ENCODE measurements at regions not wholly inside any gene's neighbourhood (a gene's known extent, or its start where the extent isn't known, plus 50 kb on each side); places are given as distances from the start of the nearest gene placed in this dataset.

GRCh38 chr5:125150041-125150669 is 403.7 kb upstream of the ZNF608 start:
- H3K36me3 ChIP-seq (ENCODE audit: control insufficient read depth in 2 of 2, insufficient read depth in 2 of 2, low read length in 1 of 2): no peaks in the 10 kb centered on the region
- ChIA-PET RAD21 (ENCODE audit: unreplicated experiment) (no interaction called here), POLR2A (no interaction called here), SMC1A (ENCODE audit: uncharacterized antibody, unreplicated experiment) (interaction anchor here (1.6 kb wide), 1 partner anchor 194 kb away, joined by 4 read pairs; no protein-coding TSS in a partner anchor), CTCF (interaction anchor here (0.6 kb wide), 1 partner anchor 1779 kb away, joined by 3 read pairs; no protein-coding TSS in a partner anchor)
- FAIRE-seq (no peak), DNase-seq (ENCODE audit: low read depth, low spot score) (no peak), ATAC-seq (no peak)
- 3% methylated on average over 3 of the region's 3 CpGs for WGBS (ENCODE audit: insufficient coverage, insufficient replicate concordance, low lambda C conversion rate, missing lambda C conversion rate)
- H3K9ac ChIP-seq (ENCODE audit: control insufficient read depth, insufficient read depth, low read length): no peak overlapping the region
- BruUV-seq (replicated peaks): no TSS peak
- no peak for TF ChIP-seq GABPA (IDR thresholded peaks at IDR 0.05; ENCODE audit: low read depth)
- H3K4me2 ChIP-seq (ENCODE audit: control insufficient read depth, insufficient read depth): no peak overlapping the region
- no peaks in the 10 kb centered on the region for H4K20me1 ChIP-seq (ENCODE audit: control insufficient read depth, insufficient read depth)
- H2AFZ ChIP-seq (ENCODE audit: control insufficient read depth, low read depth, low read length): no peak overlapping the region
- H3K27ac ChIP-seq (ENCODE audit: control insufficient read depth, insufficient read depth): no peak overlapping the region
- in situ Hi-C loops (cut with MboI) (no loop called here), intact Hi-C loops (cut with micrococcal nuclease; ENCODE audit: unreplicated experiment) (no loop called here)
- no peaks in the 10 kb centered on the region for H3K4me1 ChIP-seq (ENCODE audit: control insufficient read depth, insufficient read depth, low read length)
- H3K9me3 ChIP-seq (replicated peaks; ENCODE audit: control insufficient read depth, insufficient read depth, low read length): no peaks in the 10 kb centered on the region
- H3K4me3 ChIP-seq: no peak overlapping the region
- H3K27me3 ChIP-seq (replicated peaks in 1 of 2; ENCODE audit: control insufficient read depth in 2 of 2, insufficient read depth in 2 of 2, low read length in 1 of 2): peaks cover 0 to 5% of the 10 kb centered on the region in 2 experiments; a peak in 1 of 4 replicates
- no peaks in the 10 kb centered on the region for H3K79me2 ChIP-seq (ENCODE audit: control insufficient read depth, insufficient read depth, low read length)

DNA sequence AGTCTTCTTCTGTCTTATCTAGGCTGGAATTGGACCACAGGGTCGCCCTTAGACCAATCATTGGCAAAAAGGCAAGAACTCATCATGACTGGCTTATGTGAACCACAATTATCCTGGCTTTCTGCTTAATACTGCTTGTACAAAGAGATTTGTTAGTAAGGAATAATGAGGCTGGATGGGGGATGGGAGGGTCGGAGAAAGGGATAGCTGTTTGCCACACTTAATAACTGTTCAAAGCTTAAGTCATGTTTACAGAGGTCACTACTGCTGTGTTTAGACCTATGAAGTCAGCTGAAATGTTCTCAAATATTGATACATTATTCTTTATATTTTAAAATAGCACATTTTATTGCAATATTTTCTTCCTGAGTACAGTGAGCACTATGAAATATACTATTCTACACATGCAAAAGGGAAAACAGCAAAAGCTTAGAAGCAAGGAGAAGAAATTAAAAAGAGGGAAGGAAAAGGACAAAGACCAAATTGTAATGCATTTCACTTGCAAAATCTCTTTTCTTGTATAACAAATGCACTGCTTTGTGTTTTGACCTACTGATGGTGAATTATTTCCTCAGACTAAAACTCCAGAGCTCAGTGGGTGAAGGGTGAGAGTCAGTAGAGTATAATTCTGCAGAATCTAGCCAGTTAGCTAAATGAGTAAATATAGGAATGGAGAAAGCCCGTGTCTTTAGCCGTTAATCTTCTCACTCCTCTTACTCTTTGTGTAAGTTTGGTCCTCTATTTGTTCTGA is 404.9 kb upstream of the ZNF608 start:
- Histone ChIP-seq H3K9me3 (replicated peaks; ENCODE audit: control insufficient read depth, insufficient read depth, low read length) (no peaks in the 10 kb centered on the region), H3K9ac (ENCODE audit: control insufficient read depth, insufficient read depth, low read length) (no peak overlapping the region), H4K20me1 (ENCODE audit: control insufficient read depth, insufficient read depth) (no peaks in the 10 kb centered on the region), H3K79me2 (ENCODE audit: control insufficient read depth, insufficient read depth, low read length) (no peaks in the 10 kb centered on the region), H3K27ac (ENCODE audit: control insufficient read depth, insufficient read depth) (no peak overlapping the region), H3K4me2 (ENCODE audit: control insufficient read depth, insufficient read depth) (no peak overlapping the region), H2AFZ (ENCODE audit: control insufficient read depth, low read depth, low read length) (no peak overlapping the region), H3K27me3 (replicated peaks in 1 of 2; ENCODE audit: control insufficient read depth in 2 of 2, insufficient read depth in 2 of 2, low read length in 1 of 2) (peaks cover 0 to 5% of the 10 kb centered on the region in 2 experiments; a peak in 1 of 4 replicates), H3K4me1 (ENCODE audit: control insufficient read depth, insufficient read depth, low read length) (no peaks in the 10 kb centered on the region), H3K4me3 (no peak overlapping the region), H3K36me3 (ENCODE audit: control insufficient read depth in 2 of 2, insufficient read depth in 2 of 2, low read length in 1 of 2) (no peaks in the 10 kb centered on the region)
- SMC1A ChIA-PET (ENCODE audit: uncharacterized antibody, unreplicated experiment): interaction anchor here (0.7 kb wide), 1 partner anchor 22 kb away, joined by 3 read pairs; no protein-coding TSS in a partner anchor
- no peak for DNase-seq (ENCODE audit: low read depth, low spot score)
- FAIRE-seq: no peak
- RAD21 ChIA-PET (ENCODE audit: unreplicated experiment): no interaction called here
- intact Hi-C loops (cut with micrococcal nuclease; ENCODE audit: unreplicated experiment): no loop called here
- POLR2A ChIA-PET: no interaction called here
- ATAC-seq: no peak
- in situ Hi-C loops (cut with MboI): no loop called here
- CTCF ChIA-PET: no interaction called here
- WGBS (ENCODE audit: insufficient coverage, insufficient replicate concordance, low lambda C conversion rate, missing lambda C conversion rate): 19% methylated on average over 4 of the region's 4 CpGs
- no TSS peak for BruUV-seq (replicated peaks)
- TF ChIP-seq BRCA1 (IDR thresholded peaks at IDR 0.05; ENCODE audit: low read depth, low read length) (no peak), TCF3 (IDR thresholded peaks at IDR 0.05; ENCODE audit: borderline replicate concordance, insufficient read depth, low read depth, low read length) (no peak), ZBTB4 (CRISPR knock-in tag; IDR thresholded peaks at IDR 0.05) (no peak), GATAD2B (conservative IDR thresholded peaks at IDR 0.05; ENCODE audit: low read depth) (no peak), ELK1 (IDR thresholded peaks at IDR 0.05; ENCODE audit: low read depth, low read length) (no peak), CEBPZ (IDR thresholded peaks at IDR 0.05; ENCODE audit: low read depth, low read length) (no peak)

Measured in GM12878 (cell line).